B cell (primary cell): ENCODE measurements at regions not wholly inside any gene's neighbourhood (a gene's known extent, or its start where the extent isn't known, plus 50 kb on each side); places are given as distances from the start of the nearest gene placed in this dataset.

ENCODE experiments used
- ATAC-seq: fragments of 200-7000 bp; cut with Tn5 transposase; one replicate; pipeline ENCODE4 v1.10.0; 2021; ENCODE audit warnings: low read depth, mild to moderate bottlenecking, moderate number of reproducible peaks, moderate library complexity
- CTCF ChIA-PET: fragments of 350-600 bp; sonication (Branson Sonifier 250); formaldehyde crosslinking; loops from one replicate; lab custom pipeline; 2021; ENCODE audit warnings: antibody characterized with exemption, inconsistent platforms; lab: Charles Lee
- POLR2A ChIA-PET: fragments of 350-600 bp; sonication (Branson Sonifier 250); formaldehyde crosslinking; loops from one replicate; lab custom pipeline; 2021; ENCODE audit warnings: antibody characterized with exemption; lab: Charles Lee
- DNase-seq: peaks from one replicate; pipeline ENCODE4 v3.0.0; 2013
- H2AFZ ChIP-seq: 2 replicates; pipeline ENCODE4 v1.6.1; 2012; ENCODE audit warnings: mild to moderate bottlenecking, low read depth, low read length; ENCODE audit not compliant: insufficient read depth, poor library complexity, severe bottlenecking
- H3K27ac ChIP-seq, 2 donors: 1 replicate in 1 of 2; 2 replicates in 1 of 2; pipeline ENCODE4 v1.5.1; 2012 to 2013; ENCODE audit warnings: low read length in 2 of 2, mild to moderate bottlenecking in 2 of 2, moderate library complexity in 1 of 2
- H3K27me3 ChIP-seq, 4 experiments: fragments of 200-600 bp in 1 of 4; sonication (generic) in 1 of 4; replicated peaks in 1 of 4; 1 replicate in 2 of 4; 2 replicates in 2 of 4; pipeline versions ENCODE4 v1.6.1 to v1.7.0; 2013 to 2016; ENCODE audit warnings: low read length in 3 of 4, mild to moderate bottlenecking in 2 of 4, mixed read lengths in 1 of 4, moderate library complexity in 1 of 4; ENCODE audit not compliant: insufficient read depth in 4 of 4, control insufficient read depth in 3 of 4; ENCODE audit errors: control extremely low read depth in 1 of 4
- H3K36me3 ChIP-seq, 2 experiments: replicated peaks in 1 of 2; 1 replicate in 1 of 2; 2 replicates in 1 of 2; pipeline versions ENCODE4 v1.6.1 to v1.7.1; 2013; ENCODE audit warnings: low read length in 1 of 2; ENCODE audit not compliant: insufficient read depth in 2 of 2, control insufficient read depth in 1 of 2; ENCODE audit errors: control extremely low read depth in 1 of 2, extremely low read depth in 1 of 2
- H3K4me1 ChIP-seq, 2 donors: fragments of 200-600 bp in 1 of 2; sonication (generic) in 1 of 2; 1 replicate in 1 of 2; 2 replicates in 1 of 2; pipeline versions ENCODE4 v1.5.1 to v1.6.1; 2013 to 2017; ENCODE audit warnings: low read length in 2 of 2; ENCODE audit not compliant: control insufficient read depth in 2 of 2, insufficient read depth in 2 of 2
- H3K4me2 ChIP-seq: replicated peaks from 2 replicates; pipeline ENCODE3; 2012; ENCODE audit warnings: mild to moderate bottlenecking, low read depth, low read length; ENCODE audit not compliant: poor library complexity, severe bottlenecking
- H3K4me3 ChIP-seq, 5 experiments: fragments of 200-600 bp in 1 of 5; sonication (generic) in 1 of 5; 1 replicate in 3 of 5; 2 replicates in 2 of 5; pipeline versions ENCODE4 v1.5.1 to v1.7.0; 2011 to 2016; ENCODE audit warnings: low read length in 4 of 5, mild to moderate bottlenecking in 4 of 5, low read depth in 2 of 5, control low read depth in 1 of 5, moderate library complexity in 1 of 5; ENCODE audit not compliant: insufficient read depth in 1 of 5; ENCODE audit errors: control extremely low read depth in 1 of 5, extremely low read depth in 1 of 5
- H3K79me2 ChIP-seq: fragments of 200-600 bp; sonication (generic); one replicate; pipeline ENCODE4 v1.6.0; 2016; ENCODE audit warnings: low read length; ENCODE audit not compliant: control insufficient read depth, insufficient read depth
- H3K9ac ChIP-seq: fragments of 200-600 bp; sonication (generic); 2 replicates; pipeline ENCODE4 v1.6.1; 2017; ENCODE audit warnings: mild to moderate bottlenecking, low read length, moderate library complexity
- H3K9me3 ChIP-seq, 3 donors: one replicate each; pipeline versions ENCODE4 v1.6.1 to v1.7.1; 2013; ENCODE audit warnings: low read length in 2 of 3; ENCODE audit not compliant: control insufficient read depth in 2 of 3, insufficient read depth in 1 of 3; ENCODE audit errors: control extremely low read depth in 1 of 3
- H4K20me1 ChIP-seq: 2 replicates; pipeline ENCODE4 v1.6.0; 2012; ENCODE audit warnings: mild to moderate bottlenecking, low read length; ENCODE audit not compliant: insufficient read depth, control insufficient read depth, poor library complexity, severe bottlenecking
- H3K27ac Mint-ChIP-seq: one replicate; pipeline ENCODE4 v1.8.0; 2021; ENCODE audit warnings: mixed read lengths
- H3K27me3 Mint-ChIP-seq: one replicate; pipeline ENCODE4 v1.8.0; 2021; ENCODE audit warnings: mixed read lengths
- H3K4me1 Mint-ChIP-seq: one replicate; pipeline ENCODE4 v1.8.0; 2021; ENCODE audit warnings: mixed read lengths
- H3K4me3 Mint-ChIP-seq: one replicate; pipeline ENCODE4 v1.8.0; 2021; ENCODE audit warnings: mixed read lengths
- H3K9me3 Mint-ChIP-seq: one replicate; pipeline ENCODE4 v1.8.0; 2022; ENCODE audit warnings: mixed read lengths; ENCODE audit not compliant: insufficient read depth
- CTCF ChIP-seq: fragments of 200-600 bp; IDR thresholded peaks from one replicate; pipeline ENCODE4 v1.8.0; 2022; ENCODE audit warnings: antibody characterized with exemption, mild to moderate bottlenecking
- EZH2 ChIP-seq: IDR thresholded peaks from 2 replicates; pipeline ENCODE4 v1.6.1; 2012; ENCODE audit warnings: borderline replicate concordance, low read depth, mild to moderate bottlenecking, moderate library complexity, low read length; ENCODE audit not compliant: insufficient read depth, poor library complexity, severe bottlenecking
- WGBS: methylation state at CpG from one replicate; pipeline ENCODE4 v1.1.5; 2013; ENCODE audit warnings: missing lambda C conversion rate; ENCODE audit not compliant: insufficient coverage; 5-methylcytosine and 5-hydroxymethylcytosine counted together
- intact Hi-C: fragments of 100-400 bp; cut with micrococcal nuclease; formaldehyde crosslinking; loops from one replicate; pipeline ENCODE4 v1.10.0; 2022

DNA sequence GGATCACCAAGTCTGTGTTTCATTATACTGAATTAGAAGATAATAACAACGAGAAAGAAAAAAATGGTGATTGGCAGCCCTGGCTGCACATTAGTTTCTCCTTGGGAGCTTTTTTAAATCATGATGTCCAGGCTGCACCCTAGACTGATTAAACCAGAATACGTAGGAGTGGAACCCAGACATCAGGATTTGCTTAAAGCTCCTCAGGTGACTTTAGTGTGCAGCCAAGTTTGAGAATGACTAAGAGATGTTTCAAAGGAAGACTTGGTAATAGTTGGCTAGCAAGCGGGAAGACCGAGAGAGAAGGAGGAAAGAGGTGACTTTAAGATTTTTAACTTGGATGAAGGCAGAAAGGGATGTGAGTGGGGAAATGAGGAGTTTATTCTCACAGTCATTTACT is 71.4 kb upstream of the SERP2 start:
- no peak overlapping the region for H2AFZ ChIP-seq
- no peaks in the 10 kb centered on the region for H3K79me2 ChIP-seq
- no peaks in the 10 kb centered on the region for H3K9me3 Mint-ChIP-seq
- no peak overlapping the region for H3K4me3 ChIP-seq
- POLR2A ChIA-PET = no interaction called here
- no peaks in the 10 kb centered on the region for H3K9me3 ChIP-seq
- WGBS = 96% methylated on average over 2 of the region's 4 CpGs
- no peaks in the 10 kb centered on the region for H3K4me1 ChIP-seq
- intact Hi-C loops = no loop called here
- CTCF ChIA-PET = no interaction called here
- DNase-seq = no peak
- no peak for ATAC-seq
- H4K20me1 ChIP-seq = no peaks in the 10 kb centered on the region
- no peak overlapping the region for H3K4me2 ChIP-seq
- H3K36me3 ChIP-seq = no peaks in the 10 kb centered on the region
- H3K4me1 Mint-ChIP-seq = peaks cover 10% of the 10 kb centered on the region
- TF ChIP-seq EZH2 = no peak
- TF ChIP-seq CTCF = no peak
- no peak overlapping the region for H3K9ac ChIP-seq
- peaks cover 20% of the 10 kb centered on the region for H3K27me3 Mint-ChIP-seq
- peaks cover 0 to 5% (median 0%) of the 10 kb centered on the region in 4 experiments for H3K27me3 ChIP-seq
- no peak overlapping the region for H3K27ac Mint-ChIP-seq
- no peak overlapping the region for H3K4me3 Mint-ChIP-seq
- H3K27ac ChIP-seq = no peak overlapping the region

DNA sequence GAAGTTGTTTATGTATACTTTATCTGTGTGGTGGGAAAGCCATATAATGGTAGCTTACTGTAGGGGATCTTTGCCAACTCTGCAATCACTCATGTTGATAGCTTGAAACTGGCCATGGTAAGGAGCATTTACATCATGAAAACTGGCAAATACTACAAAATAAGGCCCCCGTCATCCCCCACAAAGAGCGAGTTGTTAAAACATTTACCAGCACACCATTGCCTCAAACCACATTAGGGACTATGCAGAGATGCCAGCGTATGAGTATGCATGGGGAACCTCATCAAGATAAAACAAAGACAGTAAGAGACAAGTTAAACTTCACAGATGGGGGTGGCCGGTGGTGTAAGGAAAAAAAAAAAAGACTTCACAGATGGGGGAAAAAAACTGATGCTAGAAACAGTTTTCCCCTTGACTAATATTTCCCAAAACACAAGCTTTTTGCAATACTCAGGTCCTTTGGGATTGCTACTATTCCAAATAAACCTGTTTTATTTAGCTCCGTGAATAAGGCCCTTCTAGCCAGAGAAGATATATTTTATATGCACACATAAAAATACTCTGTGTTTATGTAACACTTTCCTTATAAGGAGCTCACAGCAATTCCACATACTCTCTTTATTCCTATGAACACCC is 70.6 kb upstream of the SERP2 start:
- peaks cover 10% of the 10 kb centered on the region for H3K4me1 Mint-ChIP-seq
- peaks cover 20% of the 10 kb centered on the region for H3K27me3 Mint-ChIP-seq
- no peaks in the 10 kb centered on the region for H4K20me1 ChIP-seq
- no peak overlapping the region for H3K4me3 Mint-ChIP-seq
- H3K9me3 Mint-ChIP-seq = no peaks in the 10 kb centered on the region
- H3K27ac ChIP-seq = no peak overlapping the region
- intact Hi-C loops = no loop called here
- no CpG with 5 or more reads among the region's 5 CpGs for WGBS
- no peak overlapping the region for H3K4me3 ChIP-seq
- ChIA-PET POLR2A (no interaction called here), CTCF (interaction anchor here (0.7 kb wide), 1 partner anchor 41 kb away, joined by 3 read pairs; no protein-coding TSS in a partner anchor)
- no peak overlapping the region for H3K9ac ChIP-seq
- no peak overlapping the region for H3K4me2 ChIP-seq
- DNase-seq (no peak), ATAC-seq (no peak)
- no peaks in the 10 kb centered on the region for H3K4me1 ChIP-seq
- no peaks in the 10 kb centered on the region for H3K79me2 ChIP-seq
- peaks cover 0 to 5% (median 0%) of the 10 kb centered on the region in 4 experiments for H3K27me3 ChIP-seq
- no peaks in the 10 kb centered on the region for H3K36me3 ChIP-seq
- no peak overlapping the region for H3K27ac Mint-ChIP-seq
- TF ChIP-seq EZH2 = no peak
- TF ChIP-seq CTCF = no peak
- H3K9me3 ChIP-seq = no peaks in the 10 kb centered on the region
- no peak overlapping the region for H2AFZ ChIP-seq
